Superior temporal gyrus (tissue), 1 donor: ENCODE measurements at regions not wholly inside any gene's neighbourhood (a gene's known extent, or its start where the extent isn't known, plus 50 kb on each side); places are given as distances from the start of the nearest gene placed in this dataset.
"Not testable (repeated sequence)": the region's sequence is repeated elsewhere in the genome, so short reads cannot be mapped to it uniquely, and the experiment has no call there.

Experiments
- DNase-seq: peaks from one replicate; pipeline ENCODE4 v3.0.0-alpha.2; 2016; ENCODE audit errors: extremely low spot score

DNA sequence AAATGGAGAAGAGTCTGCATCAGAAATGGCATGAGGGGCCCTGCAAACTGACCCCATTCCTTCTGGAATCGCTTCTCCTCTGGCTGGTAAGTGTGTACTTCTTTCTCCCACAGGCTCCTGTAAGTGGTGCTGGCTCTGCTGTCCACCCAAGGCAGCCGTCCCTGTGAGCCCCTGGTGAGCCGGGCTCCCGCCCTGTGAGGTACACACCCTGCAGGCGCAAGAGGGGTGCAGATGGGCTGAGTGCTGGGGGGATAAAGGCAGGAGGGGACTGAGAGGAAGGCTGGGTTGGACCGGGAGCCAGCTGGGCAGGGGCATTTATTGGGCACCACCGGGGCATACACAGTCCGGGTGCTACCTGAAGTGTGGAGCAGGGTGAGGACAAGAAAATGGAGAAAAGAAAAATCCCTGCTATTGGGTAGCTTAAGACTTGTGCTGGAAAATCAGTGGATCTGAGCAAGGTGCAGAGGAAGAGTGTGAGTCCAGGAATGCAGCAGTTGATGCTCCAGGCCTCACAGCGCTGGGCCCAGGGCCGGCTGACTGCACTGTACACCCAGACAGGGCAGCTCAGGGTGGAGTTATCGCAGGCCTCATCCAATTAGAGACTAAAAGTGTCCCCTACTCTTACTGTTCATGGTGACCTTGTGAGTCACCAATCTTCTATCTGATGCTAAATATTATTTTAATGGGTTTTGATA lies 455.1 kb upstream of the B3GAT1 start:
- DNase-seq: no peak

DNA sequence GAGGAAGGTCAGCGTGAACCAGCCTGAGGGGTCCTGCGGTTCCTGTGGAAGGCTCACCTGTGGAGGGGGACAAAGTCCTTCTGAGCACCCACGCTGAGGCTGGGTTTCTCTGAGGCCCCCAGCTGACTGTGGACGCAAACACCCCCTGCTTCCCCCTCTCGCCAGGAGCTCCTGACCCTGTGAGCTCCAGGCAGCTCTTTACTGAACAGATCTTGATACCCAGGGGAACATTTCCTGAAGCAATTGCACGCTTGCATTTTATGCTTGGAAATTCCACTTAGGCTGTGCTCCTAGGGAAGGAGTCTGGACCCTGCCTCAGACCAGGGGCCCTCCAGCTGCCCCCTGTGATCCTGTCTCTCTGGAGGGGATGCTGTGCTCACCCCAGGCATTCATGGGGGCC lies 454.2 kb upstream of the B3GAT1 start:
- DNase-seq: no peak

DNA sequence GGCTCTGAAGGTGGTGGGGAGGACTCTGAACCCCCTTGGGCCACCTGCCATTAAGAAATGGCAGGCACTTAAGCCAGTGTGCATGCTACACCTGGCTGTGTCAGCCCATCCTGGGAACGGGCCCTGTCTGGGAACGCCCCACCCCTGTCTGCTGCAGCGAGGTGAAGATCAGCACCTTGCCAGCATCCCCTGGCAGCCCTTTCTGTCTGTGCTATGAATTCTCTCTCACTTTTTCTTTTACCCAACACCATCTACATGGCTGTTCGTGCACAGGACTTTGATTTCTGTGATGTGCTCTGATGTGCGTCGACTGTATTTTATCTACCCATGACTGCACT lies 452.9 kb upstream of the B3GAT1 start:
- DNase-seq: no peak

GRCh38 chr11:134864233-134864967 lies 452.4 kb upstream of the B3GAT1 start:
- DNase-seq: no peak

GRCh38 chr11:134863294-134863693 lies 451.3 kb upstream of the B3GAT1 start:
- no peak for DNase-seq

GRCh38 chr11:134862587-134863195 lies 450.6 kb upstream of the B3GAT1 start:
- DNase-seq: no peak

GRCh38 chr11:134862105-134862502 lies 450.1 kb upstream of the B3GAT1 start:
- no peak for DNase-seq

GRCh38 chr11:134861490-134862104 lies 449.6 kb upstream of the B3GAT1 start:
- DNase-seq: no peak

DNA sequence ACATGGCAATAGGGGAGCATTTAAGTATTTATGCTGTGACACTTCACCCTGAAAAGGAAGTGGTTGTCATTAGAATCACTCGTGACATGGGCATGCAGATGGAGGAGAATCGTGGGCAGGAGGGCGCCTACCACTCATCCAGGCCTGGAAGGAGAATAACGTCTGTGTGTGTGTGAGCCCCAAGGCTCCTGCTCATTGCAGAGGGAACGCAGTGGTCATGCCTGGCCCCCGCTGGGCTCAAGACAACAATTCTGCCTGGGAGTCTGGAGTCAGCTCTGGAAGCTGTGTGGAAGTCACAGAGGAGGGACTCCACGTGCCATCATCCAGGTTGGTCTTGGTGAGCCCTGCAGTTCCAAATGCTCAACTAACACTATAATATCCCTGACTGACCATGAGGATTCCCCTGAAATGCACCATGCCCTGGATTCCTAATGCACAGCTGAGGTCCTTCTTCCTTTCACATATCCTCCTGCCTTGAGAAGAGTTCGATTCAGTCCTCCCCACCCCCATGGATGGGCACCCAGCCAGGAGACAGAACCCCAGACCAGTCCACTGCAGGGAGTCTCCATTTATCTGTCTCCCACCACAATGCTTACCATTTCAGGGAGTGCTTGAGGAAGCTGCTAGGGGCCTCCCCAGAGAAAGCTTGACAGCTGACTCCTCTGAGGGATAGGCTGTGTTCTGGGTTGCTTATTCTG lies 446.9 kb upstream of the B3GAT1 start:
- no peak for DNase-seq

DNA sequence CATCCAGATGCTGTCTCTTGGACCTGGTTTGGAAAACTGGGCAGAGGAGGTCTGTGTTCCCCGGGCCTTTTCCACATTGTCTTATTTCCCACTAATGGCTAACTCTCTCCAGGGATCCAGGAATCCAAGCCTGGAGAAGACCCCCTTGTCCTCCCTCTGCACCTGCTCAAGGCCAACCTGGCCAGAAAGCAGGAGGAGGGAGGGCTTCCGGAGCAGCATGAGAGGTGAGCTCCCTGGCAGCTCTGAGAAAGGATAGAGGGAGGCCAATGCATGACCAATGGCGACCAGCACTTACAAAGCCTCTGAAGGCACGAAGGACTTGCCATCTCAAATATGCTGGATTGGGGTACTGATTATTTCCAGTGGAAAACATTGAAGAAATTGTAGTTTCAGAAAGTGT lies 445.0 kb upstream of the B3GAT1 start:
- DNase-seq: no peak

DNA sequence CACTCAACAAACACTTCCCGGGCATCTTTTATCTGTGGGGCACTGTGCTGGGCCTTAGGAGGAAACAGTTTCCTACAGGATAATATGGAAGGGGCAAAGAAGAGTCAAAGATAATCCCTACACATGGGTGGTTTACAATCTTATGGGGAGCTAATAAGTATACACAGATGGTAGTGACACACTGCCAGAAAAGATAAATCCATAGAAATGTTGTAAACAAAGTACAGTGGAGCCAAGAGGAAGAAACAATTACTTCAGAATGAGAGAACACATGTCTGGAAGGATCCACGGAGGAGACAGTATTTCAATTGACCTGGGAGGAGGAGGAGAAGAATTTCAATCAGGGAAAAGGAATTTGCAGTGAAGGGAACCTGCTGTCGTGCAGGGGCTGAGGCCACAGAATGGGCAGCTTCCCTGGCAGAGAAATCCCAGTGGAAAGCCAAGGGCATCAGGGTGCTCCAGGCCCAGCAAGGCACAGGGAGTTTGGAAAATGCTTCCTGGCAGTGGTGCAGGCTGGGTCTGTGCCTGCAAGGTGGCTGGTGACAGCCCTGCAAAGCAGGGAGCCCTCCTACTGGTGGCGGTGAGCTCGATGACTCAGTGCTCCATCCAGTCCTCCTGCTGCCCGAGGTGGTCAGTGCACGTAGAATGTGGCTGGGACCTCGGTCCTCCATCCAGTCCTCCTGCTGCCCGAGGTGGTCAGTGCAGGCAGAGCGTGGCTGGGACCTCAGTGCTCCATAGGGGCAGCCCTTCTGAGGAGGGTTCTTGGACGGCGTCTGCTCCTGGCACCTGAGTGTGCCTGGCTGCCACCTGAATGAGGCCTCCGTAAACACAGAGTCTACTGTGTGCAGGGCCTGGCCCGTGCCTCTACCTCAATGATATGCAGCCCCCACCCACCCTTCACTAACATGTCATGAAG lies 444.3 kb upstream of the B3GAT1 start:
- DNase-seq: no peak

DNA sequence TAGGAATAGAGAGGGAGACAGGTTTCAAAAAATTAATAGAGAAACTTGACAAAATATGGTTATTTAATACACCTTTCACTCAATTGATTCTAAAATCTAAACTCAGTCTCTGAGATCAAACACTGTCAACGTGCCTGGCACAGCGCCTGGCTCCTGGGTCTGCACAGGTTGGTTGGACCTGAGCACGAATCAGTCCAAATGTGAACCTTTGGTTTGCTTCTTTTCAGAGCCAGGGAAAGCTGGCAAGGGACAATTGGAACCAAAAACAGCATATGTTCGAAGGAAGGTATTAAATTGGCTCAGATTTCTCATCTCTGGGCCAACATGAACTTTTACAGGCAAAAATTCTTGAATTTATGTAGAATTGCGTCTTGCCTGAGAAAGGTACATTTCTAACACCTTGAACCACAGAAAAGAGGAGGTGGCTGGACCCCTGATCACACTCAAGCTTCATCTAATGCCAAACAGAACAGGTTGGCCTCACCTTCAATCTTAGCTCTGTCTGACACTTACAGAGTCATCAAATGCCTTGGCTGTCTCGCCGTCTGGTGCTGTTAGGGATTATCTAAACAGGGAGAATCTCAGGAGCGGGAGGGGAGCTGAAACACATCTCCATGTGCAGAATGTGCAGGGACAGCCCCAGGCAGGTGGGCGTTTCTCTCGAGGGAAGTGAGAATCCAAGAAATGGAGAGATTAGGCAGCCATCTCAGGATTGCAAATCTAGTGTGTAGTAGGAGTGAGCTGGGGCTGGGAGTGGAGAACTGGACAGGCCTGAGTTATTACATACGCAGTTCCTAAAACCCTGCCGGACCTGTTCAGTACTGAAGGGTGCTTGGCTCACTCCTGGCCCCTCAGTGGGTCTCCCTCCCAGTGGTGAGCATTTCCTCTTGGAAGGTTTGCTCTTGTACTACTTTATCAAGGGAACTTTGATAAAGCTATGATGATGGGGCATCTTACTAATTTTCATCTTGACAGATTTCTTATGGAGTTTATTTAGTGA lies 442.2 kb upstream of the B3GAT1 start:
- DNase-seq: peak; percentile 62

DNA sequence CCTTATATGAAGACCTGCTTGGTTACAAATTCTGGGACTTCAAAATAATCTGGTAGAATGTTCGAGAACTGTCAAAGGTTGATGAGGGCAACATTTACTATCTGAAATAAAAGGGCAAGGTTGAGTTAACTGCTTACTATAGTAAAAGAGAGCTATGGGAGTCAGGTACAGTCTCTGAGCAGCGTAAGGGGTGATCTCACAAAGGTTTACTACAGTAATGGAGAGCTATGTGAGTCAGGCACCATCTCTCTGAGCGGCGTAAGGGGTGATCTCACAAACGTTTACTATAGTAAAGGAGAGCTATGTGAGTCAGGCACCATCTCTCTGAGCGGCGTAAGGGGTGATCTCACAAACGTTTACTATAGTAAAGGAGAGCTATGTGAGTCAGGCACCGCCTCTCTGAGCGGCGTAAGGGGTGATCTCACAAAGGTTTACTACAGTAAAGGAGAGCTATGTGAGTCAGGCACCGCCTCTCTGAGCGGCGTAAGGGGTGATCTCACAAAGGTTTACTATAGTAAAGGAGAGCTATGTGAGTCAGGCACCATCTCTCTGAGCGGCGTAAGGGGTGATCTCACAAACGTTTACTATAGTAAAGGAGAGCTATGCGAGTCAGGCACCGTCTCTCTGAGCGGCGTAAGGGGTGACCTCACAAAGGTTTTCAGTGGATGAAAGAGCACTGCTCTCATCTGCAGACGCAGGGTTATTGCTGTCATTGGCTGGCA lies 439.6 kb upstream of the B3GAT1 start:
- DNase-seq: not testable (repeated sequence)

- DNase-seq: no peak
Observed at GRCh38 chr11:134850566-134850965, 438.5 kb upstream of the B3GAT1 start.

- no peak for DNase-seq
Observed at GRCh38 chr11:134849833-134850232, 437.8 kb upstream of the B3GAT1 start.

DNA sequence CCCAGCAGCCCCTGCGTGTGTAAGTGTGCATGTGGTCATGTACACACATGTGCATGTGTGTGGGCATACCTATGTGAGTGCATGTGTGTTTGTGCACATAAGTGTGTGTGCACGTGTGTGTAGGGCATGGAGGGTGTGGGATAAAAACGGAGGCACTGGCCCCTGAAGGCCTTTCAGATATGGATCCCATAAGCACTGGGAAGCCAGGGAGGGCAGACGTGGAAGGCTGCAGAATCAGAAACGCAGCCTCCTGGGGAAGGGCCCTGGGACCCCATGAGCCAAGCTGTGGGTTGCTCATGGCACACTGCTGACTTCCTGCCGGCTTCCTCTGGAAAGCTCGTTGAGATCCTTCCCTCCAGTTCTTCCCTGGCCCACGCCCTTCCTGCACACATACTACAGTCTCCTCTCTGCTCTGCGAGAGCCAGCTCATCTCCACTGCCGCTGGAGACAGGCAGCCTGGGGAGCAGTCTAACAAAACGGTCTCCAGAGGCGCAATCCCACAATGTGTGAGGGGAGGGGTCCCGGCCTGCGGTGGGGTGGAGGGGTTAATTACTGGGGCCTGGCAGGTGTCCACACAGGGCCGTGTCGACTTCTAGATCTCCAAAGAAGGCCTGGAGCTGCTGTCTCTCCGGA lies 435.2 kb upstream of the B3GAT1 start:
- DNase-seq: no peak

DNA sequence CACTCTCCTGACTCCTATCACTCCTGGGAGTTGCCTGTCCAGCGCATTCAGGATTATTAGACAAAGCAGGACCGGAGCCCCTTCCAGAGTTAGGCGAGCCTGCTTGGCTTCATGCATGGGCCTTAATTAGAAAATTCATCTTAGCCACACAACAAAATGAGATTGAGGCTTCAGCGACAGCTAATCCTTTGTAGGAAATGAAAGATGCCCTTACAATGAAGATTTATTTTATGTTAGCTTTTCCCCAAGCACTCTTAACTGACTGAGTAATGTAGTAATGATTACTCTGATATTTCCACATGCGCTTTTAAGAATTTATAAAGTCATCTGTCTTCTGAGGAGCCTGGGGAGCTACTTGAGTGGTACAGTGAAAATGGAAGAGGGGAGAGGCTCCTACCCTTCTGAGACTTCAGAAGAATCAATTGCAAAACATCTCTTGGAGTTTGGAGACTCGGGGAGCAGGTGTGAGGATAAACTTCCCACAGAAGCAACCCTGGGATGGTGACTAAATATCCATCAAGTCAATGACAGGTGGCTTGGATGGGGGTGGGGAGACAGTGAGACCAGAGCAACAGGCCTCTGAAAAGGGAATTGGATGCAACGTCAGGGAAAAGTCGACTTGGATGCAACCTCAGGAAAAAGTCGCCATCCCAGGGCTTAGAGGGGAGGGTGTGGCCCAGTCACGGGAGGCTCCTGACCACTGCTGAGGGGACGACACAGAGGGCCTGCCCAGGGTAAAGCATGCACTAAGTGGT lies 434.5 kb upstream of the B3GAT1 start:
- DNase-seq: no peak
